HCT116 (cell line): ENCODE measurements at regions not wholly inside any gene's neighbourhood (a gene's known extent, or its start where the extent isn't known, plus 50 kb on each side); places are given as distances from the start of the nearest gene placed in this dataset.

Experiments
- ATAC-seq: fragments of 200-7000 bp; cut with Tn5 transposase; 2 replicates; pipeline ENCODE4 v1.9.1; 2020; ENCODE audit warnings: mild to moderate bottlenecking, moderate library complexity
- BruUV-seq: library from RNA; stranded (reverse); fragments of 400-500 nt; replicated peaks from 2 replicates; lab custom pipeline; 2021; lab: Mats Ljungman, UMichigan
- CTCF ChIA-PET: fragments of 300-600 bp; sonication (Branson Sonifier 250); formaldehyde crosslinking; loops from one replicate; lab custom pipeline; 2021; ENCODE audit warnings: antibody characterized with exemption; lab: Charles Lee
- POLR2A ChIA-PET: fragments of 300-600, 350-600 bp; sonication (Branson Sonifier 250); formaldehyde crosslinking; loops from one replicate; lab custom pipeline; 2021; ENCODE audit warnings: antibody characterized with exemption; lab: Charles Lee
- RAD21 ChIA-PET, 2 experiments: fragments of 300-600 bp; sonication (Branson Sonifier 250); formaldehyde crosslinking; loops; one replicate each; lab custom pipeline; 2023; ENCODE audit warnings: low total read pairs in 2 of 2; ENCODE audit not compliant: uncharacterized antibody in 2 of 2, unreplicated experiment in 2 of 2, low non-redundant PET in 1 of 2; lab: Charles Lee
- DNase-seq: peaks from one replicate; pipeline ENCODE4 v3.0.0-alpha.2; 2010; ENCODE audit warnings: low read depth, low spot score
- H2AFZ ChIP-seq: fragments of 200-600 bp; shearing (Covaris generic), sonication (generic); 2 replicates; pipeline ENCODE4 v1.6.1; 2017; ENCODE audit warnings: low read depth, mixed run types, mixed read lengths, antibody characterized with exemption, low read length; ENCODE audit not compliant: poor library complexity, severe bottlenecking
- H3K27ac ChIP-seq: 2 replicates; pipeline ENCODE4 v1.5.1; 2012; ENCODE audit warnings: low read depth, low read length
- H3K27me3 ChIP-seq: fragments of 200-600 bp; sonication (generic); 2 replicates; pipeline ENCODE4 v1.6.1; 2016; ENCODE audit warnings: mixed run types, low read length, mixed read lengths; ENCODE audit not compliant: insufficient read depth
- H3K36me3 ChIP-seq, 2 experiments: fragments of 200-500 bp in 1 of 2; fragments of 200-600 bp in 1 of 2; sonication (Bioruptor generic) in 1 of 2; sonication (generic) in 1 of 2; 2 replicates each; pipeline versions ENCODE4 v1.5.1 to v1.6.1; 2014 to 2016; ENCODE audit warnings: low read length in 2 of 2, inconsistent platforms in 1 of 2, mixed read lengths in 1 of 2, mixed run types in 1 of 2; ENCODE audit not compliant: insufficient read depth in 2 of 2, control insufficient read depth in 1 of 2
- H3K4me1 ChIP-seq, 2 experiments: fragments of 200-600 bp in 1 of 2; sonication (generic) in 1 of 2; 2 replicates each; pipeline versions ENCODE4 v1.5.1 to v1.6.1; 2012 to 2017; ENCODE audit warnings: low read length in 2 of 2, inconsistent platforms in 1 of 2, mild to moderate bottlenecking in 1 of 2, mixed read lengths in 1 of 2, mixed run types in 1 of 2, moderate library complexity in 1 of 2; ENCODE audit not compliant: insufficient read depth in 2 of 2, control insufficient read depth in 1 of 2
- H3K4me2 ChIP-seq: fragments of 200-600 bp; sonication (generic); 2 replicates; pipeline ENCODE4 v1.6.1; 2017; ENCODE audit warnings: mixed run types, low read length, mixed read lengths
- H3K4me3 ChIP-seq, 2 experiments: fragments of 200-600 bp in 1 of 2; sonication (generic) in 1 of 2; replicated peaks in 1 of 2; 2 replicates each; pipeline ENCODE4 v1.5.1; 2011 to 2016; ENCODE audit warnings: low read length in 2 of 2, control low read depth in 1 of 2, low read depth in 1 of 2, mild to moderate bottlenecking in 1 of 2, mixed read lengths in 1 of 2, mixed run types in 1 of 2
- H3K79me2 ChIP-seq: fragments of 200-600 bp; sonication (generic); 2 replicates; pipeline ENCODE4 v1.6.1; 2017; ENCODE audit warnings: mild to moderate bottlenecking, mixed run types, low read length, moderate library complexity, mixed read lengths; ENCODE audit not compliant: insufficient read depth
- H3K9ac ChIP-seq: fragments of 200-600 bp; sonication (generic); 2 replicates; pipeline ENCODE4 v1.6.1; 2016; ENCODE audit warnings: low read length, mixed read lengths
- H3K9me2 ChIP-seq: fragments of 200-600 bp; sonication (generic), shearing (Covaris generic); 2 replicates; pipeline ENCODE4 v1.6.1; 2017; ENCODE audit warnings: mixed run types, mild to moderate bottlenecking, moderate library complexity; ENCODE audit not compliant: insufficient read depth
- H3K9me3 ChIP-seq, 2 experiments: fragments of 200-500 bp in 1 of 2; fragments of 200-600 bp in 1 of 2; sonication (Bioruptor generic) in 1 of 2; sonication (generic) in 1 of 2; 2 replicates each; pipeline ENCODE4 v1.6.1; 2014 to 2017; ENCODE audit warnings: low read length in 2 of 2, mixed read lengths in 2 of 2, inconsistent platforms in 1 of 2, low read depth in 1 of 2, mild to moderate bottlenecking in 1 of 2, mixed run types in 1 of 2, moderate library complexity in 1 of 2; ENCODE audit not compliant: control insufficient read depth in 1 of 2, insufficient read depth in 1 of 2
- H4K20me1 ChIP-seq: fragments of 200-600 bp; sonication (generic), shearing (Covaris generic); 2 replicates; pipeline ENCODE4 v1.6.1; 2017; ENCODE audit warnings: mixed run types, mild to moderate bottlenecking, moderate library complexity; ENCODE audit not compliant: insufficient read depth
- CBX3 ChIP-seq: IDR thresholded peaks from 2 replicates; pipeline ENCODE4 v1.6.1; 2012; ENCODE audit warnings: low read depth
- CEBPB ChIP-seq: IDR thresholded peaks from 2 replicates; pipeline ENCODE4 v1.6.1; 2012; ENCODE audit warnings: low read depth
- EZH2phosphoT487 ChIP-seq: fragments of 200-600 bp; IDR thresholded peaks from 2 replicates; pipeline ENCODE4 v1.6.1; 2018; ENCODE audit warnings: antibody characterized with exemption, borderline replicate concordance
- POLR2A ChIP-seq: IDR thresholded peaks from 2 replicates; pipeline ENCODE4 v1.7.0; 2011; ENCODE audit warnings: borderline replicate concordance; ENCODE audit not compliant: insufficient read depth, insufficient read length; ENCODE audit errors: extremely low read depth
- POLR2AphosphoS5 ChIP-seq: IDR thresholded peaks from 2 replicates; pipeline ENCODE4 v1.6.1; 2011; ENCODE audit warnings: mild to moderate bottlenecking, low read depth, low read length, moderate library complexity
- RAD21 ChIP-seq: IDR thresholded peaks from 2 replicates; pipeline ENCODE4 v1.6.1; 2012; ENCODE audit warnings: low read depth, mild to moderate bottlenecking
- SP1 ChIP-seq: IDR thresholded peaks from 2 replicates; pipeline ENCODE4 v1.6.1; 2012; ENCODE audit warnings: low read depth
- TCF7L2 ChIP-seq: IDR thresholded peaks from 2 replicates; pipeline ENCODE4 v1.7.0; 2011; ENCODE audit warnings: borderline replicate concordance, inconsistent platforms; ENCODE audit not compliant: insufficient read depth, insufficient read length; ENCODE audit errors: extremely low read depth
- YY1 ChIP-seq: IDR thresholded peaks from 2 replicates; pipeline ENCODE4 v1.6.1; 2011; ENCODE audit warnings: low read length, low read depth, moderate library complexity, mild to moderate bottlenecking; ENCODE audit not compliant: insufficient replicate concordance; ENCODE audit errors: extremely low read depth
- ZFX ChIP-seq: fragments of 450-650 bp; IDR thresholded peaks from 2 replicates; pipeline ENCODE4 v1.6.1; 2017
- intact Hi-C: fragments of 100-400 bp; cut with micrococcal nuclease; formaldehyde crosslinking; loops from 2 replicates; pipeline ENCODE4 v1.10.0; 2022
- TF ChIP-seq, protein P1 (sequence below): IDR thresholded peaks from 2 replicates; pipeline ENCODE4 v1.6.1; 2012; ENCODE audit warnings: low read depth
- TF ChIP-seq, protein P2 (sequence below): IDR thresholded peaks from 2 replicates; pipeline ENCODE4 v1.6.1; 2011; ENCODE audit warnings: mild to moderate bottlenecking, low read length, moderate library complexity; ENCODE audit not compliant: insufficient replicate concordance; ENCODE audit errors: extremely low read depth
- TF ChIP-seq, protein P3 (sequence below): IDR thresholded peaks from 2 replicates; pipeline ENCODE4 v1.6.1; 2012
- TF ChIP-seq, protein P4 (sequence below): IDR thresholded peaks from 2 replicates; pipeline ENCODE4 v1.6.1; 2012

DNA sequence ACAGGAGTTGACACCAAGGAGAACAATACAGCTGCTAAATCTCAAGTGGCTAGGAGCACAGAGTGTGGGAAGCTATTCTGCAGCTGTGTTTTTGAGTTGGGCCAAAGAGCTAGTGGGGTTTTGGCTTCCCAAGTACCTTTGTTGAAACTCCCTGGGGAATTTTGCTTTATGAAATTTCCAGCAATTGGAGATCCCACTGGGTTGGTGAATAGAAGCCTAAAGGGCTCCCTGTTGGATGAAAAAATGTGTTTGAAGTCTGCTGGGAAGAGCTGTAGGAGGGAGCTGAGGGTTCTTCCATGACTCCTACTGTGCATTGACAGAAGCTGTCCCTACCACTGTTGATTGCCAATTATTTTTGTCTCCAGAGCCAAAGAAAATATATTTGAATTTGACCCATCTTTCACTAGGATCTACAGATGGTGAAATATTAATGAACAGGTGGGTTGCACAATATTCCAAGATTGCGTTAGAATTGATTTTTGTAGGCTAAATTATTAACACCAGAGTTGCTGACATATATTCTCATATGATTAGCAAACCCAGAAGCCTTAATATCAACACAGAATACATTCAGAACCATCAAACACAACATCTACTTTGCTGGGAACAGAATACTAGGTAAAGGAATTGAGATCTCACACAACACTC is 95.4 kb upstream of the CYP1B1 start:
- Histone ChIP-seq H3K9me3 (no peaks in the 10 kb centered on the region), H3K9me2 (no peaks in the 10 kb centered on the region), H2AFZ (no peak overlapping the region), H3K36me3 (no peaks in the 10 kb centered on the region), H3K27me3 (no peaks in the 10 kb centered on the region), H3K4me2 (no peak overlapping the region), H3K4me1 (no peaks in the 10 kb centered on the region), H3K4me3 (no peak overlapping the region), H4K20me1 (no peaks in the 10 kb centered on the region), H3K27ac (no peak overlapping the region), H3K79me2 (no peaks in the 10 kb centered on the region), H3K9ac (no peak overlapping the region)
- ATAC-seq (no peak), DNase-seq (no peak)
- no peak for TF ChIP-seq SP1
- TF ChIP-seq, protein P1, sequence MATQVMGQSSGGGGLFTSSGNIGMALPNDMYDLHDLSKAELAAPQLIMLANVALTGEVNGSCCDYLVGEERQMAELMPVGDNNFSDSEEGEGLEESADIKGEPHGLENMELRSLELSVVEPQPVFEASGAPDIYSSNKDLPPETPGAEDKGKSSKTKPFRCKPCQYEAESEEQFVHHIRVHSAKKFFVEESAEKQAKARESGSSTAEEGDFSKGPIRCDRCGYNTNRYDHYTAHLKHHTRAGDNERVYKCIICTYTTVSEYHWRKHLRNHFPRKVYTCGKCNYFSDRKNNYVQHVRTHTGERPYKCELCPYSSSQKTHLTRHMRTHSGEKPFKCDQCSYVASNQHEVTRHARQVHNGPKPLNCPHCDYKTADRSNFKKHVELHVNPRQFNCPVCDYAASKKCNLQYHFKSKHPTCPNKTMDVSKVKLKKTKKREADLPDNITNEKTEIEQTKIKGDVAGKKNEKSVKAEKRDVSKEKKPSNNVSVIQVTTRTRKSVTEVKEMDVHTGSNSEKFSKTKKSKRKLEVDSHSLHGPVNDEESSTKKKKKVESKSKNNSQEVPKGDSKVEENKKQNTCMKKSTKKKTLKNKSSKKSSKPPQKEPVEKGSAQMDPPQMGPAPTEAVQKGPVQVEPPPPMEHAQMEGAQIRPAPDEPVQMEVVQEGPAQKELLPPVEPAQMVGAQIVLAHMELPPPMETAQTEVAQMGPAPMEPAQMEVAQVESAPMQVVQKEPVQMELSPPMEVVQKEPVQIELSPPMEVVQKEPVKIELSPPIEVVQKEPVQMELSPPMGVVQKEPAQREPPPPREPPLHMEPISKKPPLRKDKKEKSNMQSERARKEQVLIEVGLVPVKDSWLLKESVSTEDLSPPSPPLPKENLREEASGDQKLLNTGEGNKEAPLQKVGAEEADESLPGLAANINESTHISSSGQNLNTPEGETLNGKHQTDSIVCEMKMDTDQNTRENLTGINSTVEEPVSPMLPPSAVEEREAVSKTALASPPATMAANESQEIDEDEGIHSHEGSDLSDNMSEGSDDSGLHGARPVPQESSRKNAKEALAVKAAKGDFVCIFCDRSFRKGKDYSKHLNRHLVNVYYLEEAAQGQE = no peak
- TF ChIP-seq ZFX = no peak
- no peak for TF ChIP-seq YY1
- TF ChIP-seq TCF7L2 = no peak
- TF ChIP-seq, protein P2, sequence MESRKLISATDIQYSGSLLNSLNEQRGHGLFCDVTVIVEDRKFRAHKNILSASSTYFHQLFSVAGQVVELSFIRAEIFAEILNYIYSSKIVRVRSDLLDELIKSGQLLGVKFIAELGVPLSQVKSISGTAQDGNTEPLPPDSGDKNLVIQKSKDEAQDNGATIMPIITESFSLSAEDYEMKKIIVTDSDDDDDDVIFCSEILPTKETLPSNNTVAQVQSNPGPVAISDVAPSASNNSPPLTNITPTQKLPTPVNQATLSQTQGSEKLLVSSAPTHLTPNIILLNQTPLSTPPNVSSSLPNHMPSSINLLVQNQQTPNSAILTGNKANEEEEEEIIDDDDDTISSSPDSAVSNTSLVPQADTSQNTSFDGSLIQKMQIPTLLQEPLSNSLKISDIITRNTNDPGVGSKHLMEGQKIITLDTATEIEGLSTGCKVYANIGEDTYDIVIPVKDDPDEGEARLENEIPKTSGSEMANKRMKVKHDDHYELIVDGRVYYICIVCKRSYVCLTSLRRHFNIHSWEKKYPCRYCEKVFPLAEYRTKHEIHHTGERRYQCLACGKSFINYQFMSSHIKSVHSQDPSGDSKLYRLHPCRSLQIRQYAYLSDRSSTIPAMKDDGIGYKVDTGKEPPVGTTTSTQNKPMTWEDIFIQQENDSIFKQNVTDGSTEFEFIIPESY = no peak
- TF ChIP-seq CEBPB = no peak
- TF ChIP-seq, protein P3, sequence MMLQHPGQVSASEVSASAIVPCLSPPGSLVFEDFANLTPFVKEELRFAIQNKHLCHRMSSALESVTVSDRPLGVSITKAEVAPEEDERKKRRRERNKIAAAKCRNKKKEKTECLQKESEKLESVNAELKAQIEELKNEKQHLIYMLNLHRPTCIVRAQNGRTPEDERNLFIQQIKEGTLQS = no peak
- TF ChIP-seq POLR2AphosphoS5 = no peak
- TF ChIP-seq CBX3 = no peak
- no peak for TF ChIP-seq RAD21
- TF ChIP-seq EZH2phosphoT487 = no peak
- TF ChIP-seq, protein P4, sequence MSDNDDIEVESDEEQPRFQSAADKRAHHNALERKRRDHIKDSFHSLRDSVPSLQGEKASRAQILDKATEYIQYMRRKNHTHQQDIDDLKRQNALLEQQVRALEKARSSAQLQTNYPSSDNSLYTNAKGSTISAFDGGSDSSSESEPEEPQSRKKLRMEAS = no peak
- TF ChIP-seq POLR2A = no peak
- ChIA-PET POLR2A (no interaction called here), RAD21 (no interaction called here), CTCF (interaction anchor here (1.2 kb wide), 1 partner anchor 103 kb away, joined by 3 read pairs; no protein-coding TSS in a partner anchor)
- no TSS peak for BruUV-seq
- intact Hi-C loops = no loop called here
